Ovary (tissue), 7 donors: ENCODE measurements at regions not wholly inside any gene's neighbourhood (a gene's known extent, or its start where the extent isn't known, plus 50 kb on each side); places are given as distances from the start of the nearest gene placed in this dataset.

Experiments used
- DNase-seq, 5 donors: peaks; one replicate each; pipeline ENCODE4 v3.0.0-alpha.2; 2019 to 2020
- H3K27ac ChIP-seq, 2 donors: fragments of 200-600 bp; one replicate each; pipeline versions ENCODE4 v1.5.1 to v1.8.0; 2019 to 2022
- H3K27me3 ChIP-seq: fragments of 200-600 bp; one replicate; pipeline ENCODE4 v1.8.0; 2022
- H3K36me3 ChIP-seq: fragments of 200-600 bp; sonication (generic); one replicate; pipeline ENCODE4 v1.5.1; 2019
- H3K4me1 ChIP-seq: one replicate; pipeline ENCODE4 v1.8.1; 2013; ENCODE audit warnings: mild to moderate bottlenecking, moderate library complexity; ENCODE audit not compliant: insufficient read depth
- H3K4me3 ChIP-seq: fragments of 200-600 bp; sonication (generic); one replicate; pipeline ENCODE4 v1.5.1; 2017
- H3K9me3 ChIP-seq, 2 donors: fragments of 200-600 bp in 1 of 2; sonication (generic) in 1 of 2; one replicate each; pipeline versions ENCODE4 v1.5.1 to v1.8.1; 2013 to 2019; ENCODE audit warnings: mild to moderate bottlenecking in 1 of 2, moderate library complexity in 1 of 2
- CTCF ChIP-seq, 3 donors: fragments of 450-650 bp in 2 of 3; fragments of 200-600 bp in 1 of 3; IDR thresholded peaks; one replicate each; pipeline versions ENCODE4 v1.5.1 to v1.8.0; 2016 to 2022; ENCODE audit warnings: antibody characterized with exemption in 3 of 3, mild to moderate bottlenecking in 1 of 3
- EP300 ChIP-seq: sonication (generic); formaldehyde crosslinking; IDR thresholded peaks from one replicate; pipeline ENCODE4 v1.6.1; 2017; ENCODE audit warnings: antibody characterized with exemption
- POLR2A ChIP-seq: fragments of 450-650 bp; IDR thresholded peaks from one replicate; pipeline ENCODE4 v1.6.1; 2017; ENCODE audit warnings: antibody characterized with exemption, mild to moderate bottlenecking, moderate library complexity
- WGBS, 3 donors: extraction: QIAGEN DNeasy Blood & Tissue Kit in 1 of 3; methylation state at CpG; one replicate each; pipeline versions ENCODE4 v1.1.5 to v1.1.7; 2013 to 2017; 5-methylcytosine and 5-hydroxymethylcytosine counted together
- intact Hi-C, 4 donors: fragments of 100-400 bp; cut with DNase I; formaldehyde crosslinking; loops; one replicate each; pipeline versions ENCODE4 v1.11.0 to v1.15.1; 2022 to 2023
- donor health status: DM: no; HTN: no; CAD: no; lungs with moderate emphysema.
- donor health status: DM: no; HTN: no; CAD: no.
- donor health status: Bipolar disorder and iron deficiency.
- donor health status: DM: no; HTN: no; CAD: no.
- donor health status: DM: yes; HTN: yes; CAD: no.

GRCh38 chr2:62375113-62375420 lies 130.9 kb downstream of the TMEM17 start:
- no peak overlapping the region for H3K4me3 ChIP-seq
- WGBS, 3 donors = 90 to 97% (median 96%) methylated on average over 1 of the region's 1 CpG
- intact Hi-C loops = no loop called here
- no peaks in the 10 kb centered on the region for H3K36me3 ChIP-seq
- TF ChIP-seq CTCF (IDR thresholded peaks at IDR 0.05) = no peak
- TF ChIP-seq POLR2A = no peak
- no peak for TF ChIP-seq EP300
- no peaks in the 10 kb centered on the region for H3K27me3 ChIP-seq
- no peaks in the 10 kb centered on the region for H3K4me1 ChIP-seq
- H3K9me3 ChIP-seq = no peaks in the 10 kb centered on the region
- no peak for DNase-seq
- H3K27ac ChIP-seq = no peak overlapping the region

GRCh38 chr2:62374301-62375112 lies 131.5 kb downstream of the TMEM17 start:
- H3K9me3 ChIP-seq = no peaks in the 10 kb centered on the region
- no peaks in the 10 kb centered on the region for H3K36me3 ChIP-seq
- H3K4me3 ChIP-seq = no peak overlapping the region
- intact Hi-C loops = no loop called here
- DNase-seq = no peak
- H3K27ac ChIP-seq = no peak overlapping the region
- TF ChIP-seq EP300 (no peak), POLR2A (no peak)
- H3K4me1 ChIP-seq = no peaks in the 10 kb centered on the region
- no peaks in the 10 kb centered on the region for H3K27me3 ChIP-seq

- H3K36me3 ChIP-seq = no peaks in the 10 kb centered on the region
- no peaks in the 10 kb centered on the region for H3K9me3 ChIP-seq
- H3K27ac ChIP-seq = no peak overlapping the region
- DNase-seq = no peak
- H3K4me3 ChIP-seq = no peak overlapping the region
- H3K27me3 ChIP-seq = no peaks in the 10 kb centered on the region
- intact Hi-C loops = no loop called here
- H3K4me1 ChIP-seq = no peaks in the 10 kb centered on the region
- TF ChIP-seq POLR2A = no peak
- no peak for TF ChIP-seq CTCF (IDR thresholded peaks at IDR 0.05)
- TF ChIP-seq EP300 = no peak
- WGBS, 3 donors = 96 to 98% (median 97%) methylated on average over 7 of the region's 7 CpGs
Measured at GRCh38 chr2:62372824-62373223, 133.2 kb downstream of the TMEM17 start.

DNA sequence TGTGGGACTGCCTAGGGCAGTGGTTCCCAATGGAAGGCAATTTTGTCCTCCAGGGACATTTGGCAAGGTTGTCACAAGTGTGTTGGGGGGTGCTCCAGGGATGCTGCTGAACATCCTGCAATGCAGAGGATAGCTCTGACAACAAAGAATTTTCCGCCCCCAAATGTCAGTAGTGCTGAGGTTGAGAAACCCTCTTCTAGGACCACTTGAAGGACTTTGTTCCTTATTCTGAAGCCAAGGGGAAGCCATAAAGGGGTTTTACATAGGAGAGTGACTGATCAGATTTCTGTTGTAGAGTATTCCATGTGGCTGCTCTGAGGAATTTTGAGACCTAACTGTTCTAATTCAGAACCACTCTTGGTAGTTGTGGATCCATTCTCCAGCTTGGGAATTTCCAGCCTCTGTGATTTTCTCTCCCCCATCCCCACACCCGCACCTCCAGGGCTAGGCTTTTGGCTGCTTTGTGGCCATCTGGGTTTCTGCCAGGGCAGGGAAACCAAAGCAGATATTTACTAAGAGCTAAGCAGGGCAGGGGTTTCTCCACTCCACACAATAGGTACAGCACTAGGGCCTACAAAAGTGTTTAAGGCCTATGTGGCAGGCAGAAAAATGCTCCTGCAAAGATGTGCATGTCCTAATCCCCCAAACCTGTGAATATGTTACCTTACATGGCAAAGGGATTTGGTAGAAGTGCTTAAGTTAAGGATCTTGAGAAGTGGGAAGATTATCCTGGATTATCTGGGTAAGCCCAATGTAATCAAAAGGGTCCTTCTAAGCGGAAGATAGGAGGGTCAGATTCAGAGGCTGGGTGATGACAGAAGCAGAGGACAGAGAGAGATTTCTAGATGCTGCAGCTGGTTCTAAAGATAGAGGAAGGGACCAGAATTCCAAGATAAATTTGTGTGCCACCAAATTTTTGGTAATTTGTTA lies 135.4 kb downstream of the TMEM17 start:
- no peaks in the 10 kb centered on the region for H3K9me3 ChIP-seq
- H3K27me3 ChIP-seq = no peaks in the 10 kb centered on the region
- H3K27ac ChIP-seq = no peak overlapping the region
- H3K4me1 ChIP-seq = no peaks in the 10 kb centered on the region
- intact Hi-C loops = no loop called here
- TF ChIP-seq EP300 (no peak), POLR2A (no peak), CTCF (IDR thresholded peaks at IDR 0.05) (no peak)
- H3K36me3 ChIP-seq = no peaks in the 10 kb centered on the region
- H3K4me3 ChIP-seq = no peak overlapping the region
- WGBS, 3 donors = 90 to 93% (median 90%) methylated on average over 3 of the region's 3 CpGs
- DNase-seq = no peak
